Right lobe of liver (tissue), 6 donors: ENCODE measurements at regions not wholly inside any gene's neighbourhood (a gene's known extent, or its start where the extent isn't known, plus 50 kb on each side); places are given as distances from the start of the nearest gene placed in this dataset.

Source experiments
- ATAC-seq, 4 donors: fragments of 200-7000 bp; cut with Tn5 transposase; one replicate each; pipeline ENCODE4 v1.9.1; 2020; ENCODE audit warnings: mild to moderate bottlenecking in 4 of 4, moderate library complexity in 4 of 4
- DNase-seq, 3 donors: peaks; one replicate each; pipeline ENCODE4 v3.0.0-alpha.2; 2020
- H3K27ac ChIP-seq, 3 donors: fragments of 200-600 bp; one replicate each; pipeline ENCODE4 v1.8.0; 2022
- H3K27me3 ChIP-seq, 2 donors: fragments of 200-600 bp; one replicate each; pipeline ENCODE4 v1.8.0; 2022
- H3K36me3 ChIP-seq, 4 donors: fragments of 200-600 bp; sonication (generic) in 1 of 4; one replicate each; pipeline versions ENCODE4 v1.5.1 to v1.8.0; 2017 to 2022; ENCODE audit warnings: control low read depth in 1 of 4
- H3K4me1 ChIP-seq, 4 donors: fragments of 200-600 bp; sonication (generic) in 1 of 4; one replicate each; pipeline versions ENCODE4 v1.5.1 to v1.8.0; 2017 to 2022; ENCODE audit warnings: control low read depth in 1 of 4
- H3K4me3 ChIP-seq, 3 donors: fragments of 200-600 bp; one replicate each; pipeline ENCODE4 v1.8.0; 2022
- H3K9me3 ChIP-seq, 4 donors: fragments of 200-600 bp; sonication (generic) in 1 of 4; one replicate each; pipeline versions ENCODE4 v1.5.1 to v1.8.0; 2017 to 2022; ENCODE audit warnings: control low read depth in 1 of 4
- POLR2A ChIP-seq: fragments of 450-650 bp; IDR thresholded peaks from one replicate; pipeline ENCODE4 v1.6.1; 2017; ENCODE audit warnings: antibody characterized with exemption, mild to moderate bottlenecking
- WGBS: methylation state at CpG from one replicate; pipeline ENCODE4 v1.1.6; 2018; ENCODE audit warnings: low coverage, low lambda C conversion rate; ENCODE audit not compliant: insufficient coverage; ENCODE audit errors: missing lambda C conversion rate; 5-methylcytosine and 5-hydroxymethylcytosine counted together
- intact Hi-C, 2 donors: fragments of 100-400 bp; cut with DNase I; formaldehyde crosslinking; loops; one replicate each; pipeline versions ENCODE4 v1.11.2 to v1.14.1; 2022
- TF ChIP-seq, protein P1 (sequence below), 4 donors: fragments of 200-600 bp in 3 of 4; fragments of 450-650 bp in 1 of 4; IDR thresholded peaks; one replicate each; pipeline versions ENCODE4 v1.5.1 to v1.8.0; 2016 to 2022; ENCODE audit warnings: antibody characterized with exemption in 4 of 4, mild to moderate bottlenecking in 2 of 4
- donor health status: DM: no; HTN: yes; CAD: no.
- donor health status: DM: no; HTN: no; CAD: no.
- donor health status: DM: no; HTN: no; CAD: no.
- donor health status: DM: no; HTN: yes; CAD: no.
- donor health status: DM: no; HTN: yes; CAD: no.

DNA sequence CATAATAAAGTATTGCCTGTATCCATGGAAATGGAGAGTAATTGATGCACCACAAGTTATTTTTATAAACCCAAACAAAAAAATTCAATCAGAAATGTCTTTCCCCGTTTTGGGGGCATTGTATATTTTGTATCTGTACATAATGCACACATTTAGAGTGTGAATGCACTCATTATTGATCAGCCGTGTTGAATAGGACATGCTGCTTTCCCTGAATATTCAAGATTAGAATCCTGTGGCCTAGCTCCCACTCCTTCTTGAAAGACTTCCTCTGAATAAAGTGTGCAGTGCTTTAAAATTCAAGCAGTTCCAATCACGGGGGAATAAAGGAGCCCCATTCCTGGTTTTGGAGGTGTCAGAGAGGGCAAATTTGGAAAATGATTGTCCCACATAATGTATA is 103.8 kb upstream of the TOX3 start:
- Histone ChIP-seq H3K27me3 (no peaks in the 10 kb centered on the region), H3K9me3 (no peaks in the 10 kb centered on the region), H3K4me3 (no peak overlapping the region), H3K27ac (no peak overlapping the region), H3K36me3 (no peaks in the 10 kb centered on the region), H3K4me1 (no peaks in the 10 kb centered on the region)
- TF ChIP-seq, protein P1, sequence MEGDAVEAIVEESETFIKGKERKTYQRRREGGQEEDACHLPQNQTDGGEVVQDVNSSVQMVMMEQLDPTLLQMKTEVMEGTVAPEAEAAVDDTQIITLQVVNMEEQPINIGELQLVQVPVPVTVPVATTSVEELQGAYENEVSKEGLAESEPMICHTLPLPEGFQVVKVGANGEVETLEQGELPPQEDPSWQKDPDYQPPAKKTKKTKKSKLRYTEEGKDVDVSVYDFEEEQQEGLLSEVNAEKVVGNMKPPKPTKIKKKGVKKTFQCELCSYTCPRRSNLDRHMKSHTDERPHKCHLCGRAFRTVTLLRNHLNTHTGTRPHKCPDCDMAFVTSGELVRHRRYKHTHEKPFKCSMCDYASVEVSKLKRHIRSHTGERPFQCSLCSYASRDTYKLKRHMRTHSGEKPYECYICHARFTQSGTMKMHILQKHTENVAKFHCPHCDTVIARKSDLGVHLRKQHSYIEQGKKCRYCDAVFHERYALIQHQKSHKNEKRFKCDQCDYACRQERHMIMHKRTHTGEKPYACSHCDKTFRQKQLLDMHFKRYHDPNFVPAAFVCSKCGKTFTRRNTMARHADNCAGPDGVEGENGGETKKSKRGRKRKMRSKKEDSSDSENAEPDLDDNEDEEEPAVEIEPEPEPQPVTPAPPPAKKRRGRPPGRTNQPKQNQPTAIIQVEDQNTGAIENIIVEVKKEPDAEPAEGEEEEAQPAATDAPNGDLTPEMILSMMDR (IDR thresholded peaks at IDR 0.05), result no peak
- no peak for TF ChIP-seq POLR2A
- 55% methylated on average over 3 of the region's 3 CpGs for WGBS
- ATAC-seq, result no peak
- intact Hi-C loops, result no loop called here
- DNase-seq, result no peak

DNA sequence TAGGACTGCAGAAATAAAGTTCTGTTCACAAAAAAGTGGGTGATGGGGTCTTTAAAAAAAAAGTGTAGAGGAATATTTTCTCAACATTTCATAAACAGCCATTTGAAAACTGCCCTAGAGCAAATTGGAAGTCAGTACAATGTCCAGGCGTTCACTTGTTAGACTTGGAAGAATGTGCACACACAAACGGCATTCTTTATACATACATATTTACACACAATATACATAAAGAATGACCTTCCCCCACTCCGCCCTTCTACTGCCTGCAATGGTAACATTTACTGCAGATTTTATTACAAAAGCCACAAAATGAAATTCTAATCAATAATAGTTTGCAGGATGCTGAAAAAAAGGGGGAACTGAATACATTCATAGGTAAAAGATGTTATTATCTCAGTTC is 103.4 kb upstream of the TOX3 start:
- ATAC-seq (no peak), DNase-seq (no peak)
- intact Hi-C loops, result no loop called here
- no peak overlapping the region for H3K4me3 ChIP-seq
- no peak overlapping the region for H3K27ac ChIP-seq
- WGBS, result 86% methylated on average over 3 of the region's 3 CpGs
- no peaks in the 10 kb centered on the region for H3K27me3 ChIP-seq
- no peaks in the 10 kb centered on the region for H3K4me1 ChIP-seq
- H3K36me3 ChIP-seq, result no peaks in the 10 kb centered on the region
- no peak for TF ChIP-seq POLR2A
- TF ChIP-seq, protein P1 (IDR thresholded peaks at IDR 0.05), result no peak
- no peaks in the 10 kb centered on the region for H3K9me3 ChIP-seq

DNA sequence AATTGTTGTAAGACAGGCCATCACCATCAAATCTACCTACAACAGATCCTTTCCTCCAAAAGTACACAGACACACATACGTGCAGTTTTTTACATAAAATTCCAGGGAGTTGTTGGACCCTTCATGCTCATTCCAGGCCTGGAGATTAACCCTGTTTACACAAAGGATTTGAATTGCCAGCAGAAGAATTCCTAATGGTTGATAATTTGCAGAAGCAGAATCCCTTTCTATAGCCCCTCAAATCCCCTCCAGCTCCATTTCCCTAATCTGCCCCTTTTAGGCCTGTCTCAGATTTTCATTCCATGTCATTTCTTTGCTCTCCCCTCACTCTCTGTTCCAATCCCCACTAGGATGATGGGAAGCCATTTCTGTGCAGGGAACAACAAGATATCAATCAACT is 102.9 kb upstream of the TOX3 start:
- DNase-seq (no peak), ATAC-seq (no peak)
- 67% methylated on average over 1 of the region's 1 CpG for WGBS

DNA sequence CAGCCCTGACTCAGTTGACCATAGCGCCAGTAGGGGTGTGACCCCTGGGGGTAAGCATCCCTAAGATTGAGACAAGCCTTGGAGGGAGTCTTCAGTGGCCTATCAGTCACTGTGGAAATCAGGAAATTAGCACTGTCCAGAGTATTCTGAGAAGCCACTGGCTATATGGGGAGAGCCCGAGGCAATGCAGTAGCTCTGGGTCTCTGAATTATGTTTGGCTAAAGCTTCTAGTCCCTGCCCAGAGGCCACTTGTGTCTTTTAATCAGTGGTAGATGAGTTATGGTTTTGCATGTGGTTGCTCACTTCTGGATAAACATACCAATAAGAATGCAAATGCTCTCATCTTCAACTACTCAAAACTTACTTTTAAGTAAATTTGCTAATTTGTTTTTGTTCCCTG is 100.6 kb upstream of the TOX3 start:
- WGBS, result 88% methylated on average over 1 of the region's 2 CpGs
- ATAC-seq (no peak), DNase-seq (no peak)
- Histone ChIP-seq H3K27me3 (no peaks in the 10 kb centered on the region), H3K4me1 (no peaks in the 10 kb centered on the region), H3K4me3 (no peak overlapping the region), H3K36me3 (no peaks in the 10 kb centered on the region), H3K27ac (no peak overlapping the region), H3K9me3 (no peaks in the 10 kb centered on the region)
- intact Hi-C loops, result no loop called here
- TF ChIP-seq POLR2A, result no peak
- TF ChIP-seq, protein P1 (IDR thresholded peaks at IDR 0.05), result no peak

More for the DNA sequence above, 102.9 kb upstream of the TOX3 start:
- Histone ChIP-seq H3K27me3 (no peaks in the 10 kb centered on the region), H3K27ac (no peak overlapping the region), H3K9me3 (no peaks in the 10 kb centered on the region), H3K4me3 (no peak overlapping the region), H3K36me3 (no peaks in the 10 kb centered on the region), H3K4me1 (no peaks in the 10 kb centered on the region)
- TF ChIP-seq, protein P1 (IDR thresholded peaks at IDR 0.05), result no peak
- TF ChIP-seq POLR2A, result no peak
- intact Hi-C loops, result no loop called here

DNA sequence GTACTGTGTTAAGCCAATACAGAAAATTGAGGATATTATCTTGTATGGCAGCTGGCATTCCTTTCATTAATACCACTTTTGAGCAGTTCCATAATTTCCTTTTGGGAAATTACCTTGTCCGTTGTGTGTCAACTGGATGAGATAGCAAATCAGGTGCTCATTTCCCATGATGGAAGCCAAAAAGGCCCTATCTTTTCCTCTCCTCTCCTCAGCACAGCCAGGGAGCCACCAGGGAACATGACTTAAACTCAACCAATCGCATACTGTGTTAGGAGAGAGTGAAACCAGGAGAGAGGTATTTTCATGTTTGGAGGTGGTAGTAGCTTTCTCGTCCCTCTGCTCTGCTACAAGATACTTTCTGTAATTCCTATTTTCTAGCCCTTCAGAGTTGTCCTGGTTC is 96.1 kb upstream of the TOX3 start:
- no peak for ATAC-seq
- intact Hi-C loops, result no loop called here
- no peaks in the 10 kb centered on the region for H3K4me1 ChIP-seq
- H3K27ac ChIP-seq, result no peak overlapping the region
- 80% methylated on average over 3 of the region's 3 CpGs for whole genome bisulfite sequencing
- TF ChIP-seq, protein P1 (IDR thresholded peaks at IDR 0.05), result no peak
- no peak for TF ChIP-seq POLR2A
- H3K36me3 ChIP-seq, result no peaks in the 10 kb centered on the region
- no peaks in the 10 kb centered on the region for H3K9me3 ChIP-seq
- no peak overlapping the region for H3K4me3 ChIP-seq
- DNase-seq, result no peak
- no peaks in the 10 kb centered on the region for H3K27me3 ChIP-seq
